ENCODE measurements at regions not wholly inside any gene's neighbourhood (a gene's known extent, or its start where the extent isn't known, plus 50 kb on each side); places are given as distances from the start of the nearest gene placed in this dataset.

DNA sequence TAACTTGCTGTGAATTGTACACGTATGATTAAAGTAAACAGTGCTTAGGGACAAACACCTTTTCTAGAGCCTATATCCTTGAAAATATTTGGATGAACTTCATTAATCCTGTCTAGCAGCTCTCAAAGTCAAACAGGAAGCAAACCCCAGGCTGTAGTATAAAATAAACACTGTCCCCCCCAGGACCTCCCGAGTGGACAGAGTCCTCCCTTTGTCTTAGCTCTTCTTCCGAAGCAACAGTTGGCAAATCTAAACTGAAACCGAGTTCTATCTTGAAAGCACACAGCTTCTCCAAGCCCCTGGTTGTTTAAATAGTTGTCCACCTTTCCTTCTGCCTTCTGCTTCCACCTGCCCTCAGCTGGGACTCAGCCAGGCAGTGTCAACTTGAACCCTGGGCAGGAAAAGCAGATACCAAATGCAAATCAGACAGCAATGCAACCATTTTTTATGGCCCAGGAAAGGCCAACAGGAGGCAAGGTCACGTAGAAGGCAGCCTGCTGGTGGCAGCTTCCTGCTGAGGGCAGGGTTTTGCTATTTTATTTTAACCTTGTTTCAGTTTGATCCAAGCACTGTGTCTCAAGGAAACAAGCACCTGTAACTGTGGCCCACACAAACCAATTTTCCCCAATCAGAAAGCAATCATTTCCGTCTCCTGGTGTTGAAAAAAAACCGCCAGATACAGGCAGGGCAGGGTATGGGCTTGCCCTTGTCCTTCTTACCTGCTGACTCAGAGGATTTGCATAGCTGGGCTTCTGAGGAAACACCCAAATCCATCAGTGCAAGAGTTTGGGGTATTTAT lies 110.3 kb upstream of the KIT start:
- DNase-seq = no peak

DNA sequence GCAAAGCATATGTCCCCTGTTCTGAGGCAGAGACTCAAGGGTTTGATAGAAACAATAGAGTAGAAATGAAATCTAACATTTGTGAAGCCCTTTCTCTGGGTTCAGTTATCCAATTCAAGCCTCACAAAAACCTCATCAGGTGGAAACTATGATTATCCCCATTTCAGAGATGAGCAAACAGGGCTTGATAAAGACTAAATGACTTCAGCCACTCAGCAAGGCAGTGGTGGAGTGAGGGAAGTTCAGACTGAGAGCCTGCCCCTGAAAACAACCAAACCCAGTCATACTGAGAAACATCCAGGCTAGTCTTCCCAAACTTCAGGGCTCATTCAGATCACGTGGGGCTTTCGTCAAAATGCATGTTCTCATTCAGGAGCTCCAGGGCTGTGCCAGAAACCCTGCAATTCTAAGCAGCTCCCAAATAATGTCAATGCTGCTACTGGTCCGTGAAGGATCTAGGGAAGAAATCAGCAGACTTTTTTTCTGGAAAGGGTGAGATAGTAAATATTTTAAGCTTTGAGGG lies 109.6 kb upstream of the KIT start:
- no peak for DNase-seq

DNA sequence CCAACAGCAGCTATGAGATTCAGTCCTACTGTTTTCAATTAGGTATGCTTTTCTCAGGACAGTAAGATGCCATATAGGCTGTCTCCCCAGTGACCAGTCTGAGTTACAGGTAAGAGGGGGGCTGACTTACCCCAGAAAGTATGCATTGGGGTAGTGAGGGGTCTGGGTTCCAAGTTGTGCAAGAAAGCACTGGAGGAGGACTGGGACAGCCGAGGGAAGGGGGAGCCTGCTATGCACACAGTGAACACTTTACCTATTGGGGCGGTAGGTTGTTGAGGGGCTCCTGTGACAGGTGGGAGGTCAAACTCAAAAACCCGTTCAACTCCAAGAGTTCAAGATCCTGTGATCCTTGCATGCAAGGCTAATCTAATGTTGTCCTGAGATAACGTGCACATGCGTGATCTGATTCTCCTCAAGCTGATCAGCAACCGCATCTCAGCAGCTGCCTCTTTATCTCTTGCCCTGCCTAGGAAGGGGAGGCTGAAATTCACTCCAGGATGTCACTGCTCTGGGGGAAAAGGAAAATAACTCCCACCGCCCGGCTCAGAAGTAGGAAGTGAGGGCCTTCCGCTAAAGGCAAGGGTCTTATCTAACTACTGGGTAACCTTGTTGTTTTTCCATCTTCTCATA lies 108.8 kb upstream of the KIT start:
- DNase-seq = no peak

DNA sequence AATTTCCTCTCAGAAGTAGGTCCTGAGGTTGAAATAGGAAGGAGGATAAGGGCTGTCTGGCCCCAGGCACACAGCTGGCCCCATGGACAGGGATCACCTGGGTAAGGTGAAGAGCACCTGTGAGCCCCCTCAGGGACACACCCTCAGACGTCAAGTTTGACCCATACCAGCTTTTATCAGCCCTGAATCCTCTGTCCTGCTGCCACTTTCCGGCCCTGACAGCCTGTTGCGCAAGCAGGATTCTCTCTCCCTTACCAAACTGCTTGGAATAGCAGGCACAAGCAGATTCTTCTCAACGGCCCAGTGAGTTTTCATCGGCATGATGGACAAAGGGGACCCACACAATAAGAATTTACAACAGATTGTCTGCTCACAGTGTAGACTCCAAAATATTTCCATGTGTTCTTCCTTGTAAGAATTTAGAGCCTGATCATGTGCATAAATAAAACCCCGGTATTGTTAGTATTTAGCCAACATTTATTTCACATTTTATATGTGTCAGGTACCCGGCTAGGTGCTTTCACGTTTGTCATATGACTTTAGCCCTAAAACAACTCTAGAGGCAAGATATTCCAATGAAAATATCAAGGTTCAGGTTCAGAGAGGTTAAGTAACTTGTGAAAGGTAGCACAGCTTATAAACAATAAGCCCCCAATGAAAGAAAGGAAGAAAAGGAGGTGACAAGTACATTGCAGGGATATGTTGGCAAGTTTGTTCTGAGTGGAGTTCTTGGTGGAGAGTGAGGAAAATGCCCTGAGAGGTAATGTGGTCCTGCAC lies 107.2 kb upstream of the KIT start:
- DNase-seq = no peak

DNA sequence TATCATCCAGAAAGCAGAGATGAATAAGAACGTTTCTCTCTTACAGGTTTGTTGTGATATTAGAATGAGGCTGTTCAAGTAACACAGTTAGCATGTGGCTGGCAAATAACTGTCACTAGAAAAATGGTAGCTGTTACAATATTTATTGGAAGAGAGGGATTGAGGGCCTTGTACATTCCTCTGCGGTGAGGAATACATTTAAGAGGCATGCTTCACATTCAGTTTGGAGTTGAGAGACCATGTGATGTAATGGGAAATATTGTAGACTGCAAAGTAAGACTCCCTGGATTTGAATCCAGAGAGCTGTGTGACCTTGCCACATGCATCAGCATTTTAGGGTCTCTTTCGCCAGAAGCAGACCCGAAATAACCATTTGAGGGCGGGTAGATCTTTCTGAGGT lies 104.8 kb upstream of the KIT start:
- no peak for DNase-seq

DNA sequence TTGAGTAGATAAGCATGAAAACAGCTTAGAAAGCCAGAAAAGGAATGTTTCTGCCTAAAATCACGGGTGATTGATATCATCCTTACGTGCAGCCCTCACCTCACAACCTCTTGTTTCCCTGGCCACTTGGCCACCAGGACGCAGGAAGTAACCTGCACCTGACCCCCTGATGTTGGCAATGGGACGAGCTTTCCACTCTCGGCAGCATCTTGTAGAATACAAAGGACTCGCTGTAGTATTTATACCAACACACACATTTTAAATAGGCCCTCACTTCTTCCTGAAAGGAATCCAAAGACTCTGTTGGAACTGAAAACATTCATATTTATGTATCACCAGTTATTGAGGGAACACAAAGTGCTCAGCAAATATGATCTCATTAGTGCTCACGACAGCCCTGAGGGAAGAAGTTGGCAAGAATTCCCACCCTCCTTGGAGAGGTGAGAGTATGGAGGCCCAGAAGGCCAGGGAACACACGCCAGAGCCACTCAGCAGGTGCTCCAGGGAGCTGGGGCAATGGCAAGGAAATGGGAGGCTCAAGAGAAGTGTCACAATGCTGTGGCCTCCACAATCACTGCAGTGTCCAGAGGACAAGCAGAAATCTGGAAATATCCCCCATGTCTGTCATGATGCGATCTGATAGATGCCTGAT lies 103.3 kb upstream of the KIT start:
- no peak for DNase-seq

DNA sequence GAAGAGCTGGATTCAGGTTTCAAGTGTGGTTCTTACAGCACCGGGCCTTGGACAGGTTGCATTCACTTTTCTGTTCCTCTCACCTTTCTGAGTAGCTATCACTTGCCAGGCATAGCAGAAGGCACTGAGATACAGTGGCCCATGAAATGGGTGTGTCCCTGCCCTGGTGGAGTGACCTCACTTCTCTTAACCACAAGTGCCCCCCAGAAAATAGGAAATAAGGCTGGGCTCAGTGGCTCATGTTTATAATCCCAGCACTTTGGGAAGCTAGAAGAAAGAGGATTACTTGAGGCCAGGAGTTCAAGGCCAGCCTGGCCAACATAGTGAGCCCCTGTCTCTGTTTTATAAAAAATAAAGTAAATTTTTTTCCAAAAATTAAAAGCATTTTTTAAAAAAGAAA lies 101.7 kb upstream of the KIT start:
- DNase-seq = no peak

DNA sequence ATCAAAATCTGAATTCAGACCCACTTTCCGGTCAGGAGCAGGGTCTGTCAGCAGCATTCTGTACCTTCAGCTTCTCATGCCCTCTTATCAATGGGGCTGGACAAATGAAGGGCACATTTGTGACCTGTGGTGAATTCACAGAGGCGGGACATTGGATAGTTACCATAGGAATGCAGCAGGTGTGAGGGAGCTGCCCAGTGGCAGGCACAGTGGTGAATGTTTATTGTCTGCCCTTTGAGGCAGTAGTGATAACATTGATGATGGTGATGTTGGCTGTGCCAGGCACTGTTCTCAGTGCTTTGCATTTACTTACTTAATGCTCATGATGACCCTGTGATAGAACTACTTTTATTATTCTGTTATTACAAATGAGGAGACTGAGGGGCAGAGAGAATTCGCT lies 101.2 kb upstream of the KIT start:
- no peak for DNase-seq

DNA sequence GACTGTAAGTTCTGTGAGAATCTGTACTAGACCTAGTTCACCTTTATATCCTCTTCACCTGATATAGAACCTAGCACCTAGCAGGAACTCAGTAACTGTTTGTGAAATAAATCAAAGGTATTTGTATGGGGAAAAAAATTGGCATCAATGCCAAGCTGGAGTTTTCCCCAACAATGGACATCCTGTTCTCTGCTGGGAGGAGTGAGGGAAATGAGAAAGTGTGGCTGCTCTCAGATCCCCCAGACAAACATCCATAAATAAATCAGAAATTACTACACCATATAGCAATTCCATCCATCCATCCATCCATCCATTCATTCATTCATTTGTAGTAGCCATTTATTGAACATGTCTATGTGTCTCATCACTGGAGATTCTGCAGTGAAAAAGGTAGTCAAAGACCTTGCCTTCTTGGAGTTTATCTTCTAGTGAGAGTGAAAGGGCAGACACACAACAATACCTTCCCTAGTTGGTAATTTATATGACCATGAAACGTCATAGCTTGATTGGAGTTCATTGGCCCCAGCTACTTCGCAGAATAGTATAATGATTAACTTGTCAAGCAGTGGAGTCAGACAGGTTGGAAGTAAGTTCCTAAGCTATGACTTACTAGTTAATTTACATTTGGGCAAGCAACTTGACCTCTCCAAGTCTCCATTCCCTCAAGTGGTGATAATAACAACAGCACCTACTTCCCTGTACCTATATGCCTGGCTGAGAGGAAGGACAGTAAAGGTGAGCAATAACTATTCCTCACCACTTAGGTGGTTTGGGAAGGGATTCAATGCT lies 98.7 kb upstream of the KIT start:
- no peak for DNase-seq

DNA sequence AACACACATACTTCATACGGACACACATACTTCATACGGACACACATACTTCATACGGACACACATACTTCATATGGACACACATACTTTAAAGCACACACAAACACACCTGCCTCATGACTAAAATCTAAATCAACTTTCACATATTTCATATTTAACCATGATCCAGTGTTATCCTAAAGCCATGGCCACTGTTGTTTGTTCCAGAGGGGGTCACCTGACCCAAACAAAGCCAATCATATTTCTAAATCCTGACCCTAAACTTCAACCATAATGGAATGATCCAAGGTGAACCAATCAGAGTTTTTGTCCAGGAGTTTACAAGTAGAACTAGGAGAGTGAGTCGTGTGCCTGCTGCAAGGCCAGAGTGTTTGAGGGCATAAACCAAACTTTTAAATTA lies 97.2 kb upstream of the KIT start:
- no peak for DNase-seq

DNA sequence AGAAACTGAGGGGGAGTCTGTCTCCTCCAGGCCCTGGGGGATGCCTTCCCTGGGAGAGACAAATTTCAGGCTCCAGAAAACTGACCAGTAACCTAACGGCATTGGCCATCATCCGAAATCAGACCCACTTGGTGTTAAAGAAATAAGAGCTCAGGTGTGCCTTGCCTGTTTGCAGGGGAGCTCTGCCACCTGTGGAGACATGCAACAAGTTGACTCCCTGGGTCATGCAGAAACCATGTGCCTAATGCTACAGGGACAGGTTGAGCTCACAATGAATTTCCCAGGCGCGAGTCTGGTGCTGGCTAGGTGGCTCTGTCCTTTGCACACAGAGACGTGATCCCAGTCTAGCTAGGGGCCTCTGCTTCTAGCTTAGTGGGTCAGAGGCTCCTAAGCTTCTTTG lies 95.8 kb upstream of the KIT start:
- no peak for DNase-seq

DNA sequence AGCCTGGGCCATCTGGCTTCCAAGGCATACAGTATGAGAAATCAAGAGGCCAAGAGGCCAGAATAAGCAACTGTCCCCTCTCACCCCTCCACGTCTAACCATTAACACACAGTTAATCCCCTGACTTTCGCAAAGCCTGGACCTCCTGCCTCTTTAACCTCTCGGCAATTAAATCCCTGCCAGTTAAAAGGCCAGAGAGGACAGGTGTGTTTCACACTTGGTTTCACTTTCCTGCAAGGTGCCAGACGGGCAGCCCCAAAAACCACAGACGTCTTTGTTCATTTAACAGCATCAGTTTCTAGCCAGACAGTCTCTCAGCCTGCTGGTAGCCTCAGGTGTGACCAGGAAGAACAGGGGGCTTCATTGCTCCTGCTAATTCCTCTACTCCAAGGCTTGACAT lies 91.1 kb upstream of the KIT start:
- DNase-seq = peak; percentile 60

DNA sequence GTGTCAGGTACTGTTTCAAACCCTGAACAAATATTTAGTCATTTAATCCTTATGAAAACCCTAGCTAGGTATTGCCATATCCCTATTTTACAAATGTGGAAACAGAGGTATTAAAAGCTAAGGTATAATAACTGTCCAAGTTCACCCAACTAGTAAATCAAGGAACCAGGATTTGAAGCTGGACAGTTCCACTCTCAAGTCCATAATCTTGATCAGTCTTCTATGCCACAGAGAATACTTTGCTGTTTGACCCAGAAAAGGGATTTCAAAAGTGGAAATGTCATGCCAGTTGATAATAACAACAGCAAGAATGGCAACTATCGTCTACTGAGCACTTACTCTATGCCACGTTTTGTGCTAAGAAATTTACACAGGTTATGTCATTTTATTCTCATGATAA lies 90.4 kb upstream of the KIT start:
- DNase-seq = no peak

DNA sequence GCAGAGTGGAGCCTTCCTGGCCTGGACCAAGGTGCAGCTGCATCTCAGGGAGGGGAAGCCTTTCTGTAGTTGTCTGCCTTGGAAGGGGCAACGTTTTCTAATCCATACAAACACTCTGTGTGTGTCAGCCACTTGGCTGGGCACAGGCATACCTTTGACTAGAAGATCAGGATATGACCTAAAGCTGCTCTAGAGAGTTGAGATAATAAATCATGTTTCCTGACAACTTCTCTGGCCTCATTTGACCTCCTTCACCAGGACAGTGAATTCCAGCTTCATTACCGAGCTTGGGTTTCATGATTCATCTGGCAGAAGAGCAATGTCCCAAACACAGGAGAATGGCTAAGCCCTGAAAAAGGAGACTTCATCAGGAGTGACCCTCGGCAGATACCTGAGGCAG lies 89.6 kb upstream of the KIT start:
- DNase-seq = no peak

DNA sequence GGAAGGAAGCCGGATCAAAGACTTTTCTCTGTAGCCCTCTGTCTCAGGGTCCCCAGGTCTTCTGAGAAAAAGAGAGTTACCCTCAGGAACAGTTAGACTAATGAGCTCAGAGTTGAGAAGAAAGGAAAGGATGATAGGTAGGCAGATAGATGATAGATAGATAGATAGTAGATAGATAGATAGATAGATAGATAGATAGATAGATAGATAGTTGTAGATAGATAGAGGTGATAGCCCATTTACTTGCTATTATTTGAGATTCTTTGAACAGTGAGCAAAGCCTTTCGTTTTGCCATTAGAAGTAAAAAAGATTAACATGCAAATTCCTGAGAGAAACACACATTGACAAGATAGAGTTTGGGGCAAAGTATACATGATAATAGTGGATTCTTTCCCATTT lies 86.9 kb upstream of the KIT start:
- DNase-seq = no peak

DNA sequence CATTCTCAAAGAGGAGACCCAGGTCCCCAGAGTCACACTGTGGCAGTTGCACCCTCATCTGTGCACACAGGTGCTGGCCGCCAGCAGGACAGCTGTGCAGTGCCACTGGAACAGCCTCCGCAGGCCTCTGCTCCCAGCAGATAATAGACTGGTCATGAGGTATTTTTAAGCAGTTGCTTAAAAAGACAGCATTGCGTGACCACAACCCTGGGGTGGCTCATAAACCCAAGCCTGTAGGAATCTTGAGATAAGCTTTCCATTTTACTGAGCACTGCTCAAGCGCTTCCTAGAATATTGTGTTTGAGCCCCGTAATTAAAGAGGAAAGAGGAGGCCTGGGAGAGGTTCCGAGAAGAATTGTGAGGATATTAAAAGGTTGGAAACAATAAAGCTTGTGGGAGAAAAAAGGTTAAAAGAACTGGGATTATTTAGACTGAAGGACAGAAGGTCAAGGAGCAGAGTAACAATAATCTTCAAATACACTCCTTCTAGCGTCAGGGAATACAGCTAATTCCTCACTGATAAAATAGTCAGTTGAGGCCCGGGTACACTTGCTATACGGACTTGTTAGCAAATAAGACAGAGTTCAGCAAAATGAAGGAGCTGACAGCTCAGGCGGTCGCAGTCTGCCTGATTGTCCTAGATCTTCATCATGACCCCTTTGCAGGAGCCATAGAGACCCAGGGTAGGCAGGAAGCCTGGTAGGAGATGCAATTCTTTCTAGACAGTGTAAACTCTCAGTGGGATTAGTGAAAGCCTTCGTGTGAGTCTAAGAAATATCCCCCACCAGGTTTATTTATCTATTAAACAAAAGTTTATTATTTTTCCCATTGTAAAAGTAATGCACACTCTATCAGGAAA lies 86.2 kb upstream of the KIT start:
- no peak for DNase-seq

DNA sequence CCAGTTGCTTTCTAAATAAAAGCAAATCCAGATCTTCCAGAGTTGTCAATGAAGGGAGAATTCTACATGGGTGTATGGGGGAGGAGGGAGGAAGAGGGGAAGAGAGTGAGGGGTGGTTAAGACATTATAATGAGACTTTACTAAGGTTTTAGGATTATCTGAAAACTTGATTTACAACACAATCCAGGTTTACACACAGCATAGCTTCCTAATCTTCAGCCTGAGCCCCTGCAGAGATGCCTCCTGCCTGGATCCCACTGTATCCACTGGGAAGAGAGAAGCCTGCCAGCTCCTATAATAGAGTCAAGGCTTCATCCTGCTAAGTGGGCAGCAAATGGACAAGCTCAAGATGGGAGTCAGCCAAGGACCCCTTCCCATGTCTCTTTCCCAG lies 85.6 kb upstream of the KIT start:
- DNase-seq = no peak

DNA sequence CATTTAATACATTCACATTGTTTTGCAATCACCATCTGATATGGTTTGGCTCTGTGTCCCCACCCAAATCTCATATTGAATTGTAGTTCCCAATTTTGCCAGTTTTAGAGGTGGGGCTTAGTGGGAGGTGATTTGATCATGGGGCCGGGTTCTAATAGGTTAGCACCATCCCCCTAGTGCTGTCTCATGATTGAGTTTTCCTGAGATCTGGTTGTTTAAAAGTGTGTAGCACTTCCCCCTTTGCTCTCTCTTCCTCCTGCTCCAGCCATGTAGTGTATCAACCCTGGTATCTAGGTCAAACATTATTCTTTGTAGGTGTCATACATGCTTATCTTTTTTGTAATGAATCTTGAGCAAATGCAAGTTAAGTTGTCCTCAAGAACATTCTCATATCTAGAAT lies 83.3 kb upstream of the KIT start:
- DNase-seq = no peak

DNA sequence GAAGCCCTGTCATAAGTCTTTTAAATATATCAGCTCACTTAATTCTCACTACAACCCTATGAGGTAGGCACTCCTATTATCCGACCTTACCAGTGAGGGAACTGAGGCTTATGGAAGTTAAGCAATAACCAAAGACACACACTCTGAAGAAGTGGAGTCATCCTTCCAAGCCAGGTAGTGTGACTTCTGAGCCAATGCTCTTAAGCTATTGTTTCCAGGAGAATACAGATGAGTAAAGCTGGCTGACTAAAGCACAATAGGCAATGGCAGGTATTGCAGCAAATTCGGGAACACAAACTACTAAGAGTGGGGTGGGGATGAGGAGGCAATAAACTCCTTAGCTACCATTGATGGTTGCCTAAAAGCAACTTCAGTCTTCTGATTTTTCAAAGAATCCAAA lies 81.8 kb upstream of the KIT start:
- DNase-seq = no peak

DNA sequence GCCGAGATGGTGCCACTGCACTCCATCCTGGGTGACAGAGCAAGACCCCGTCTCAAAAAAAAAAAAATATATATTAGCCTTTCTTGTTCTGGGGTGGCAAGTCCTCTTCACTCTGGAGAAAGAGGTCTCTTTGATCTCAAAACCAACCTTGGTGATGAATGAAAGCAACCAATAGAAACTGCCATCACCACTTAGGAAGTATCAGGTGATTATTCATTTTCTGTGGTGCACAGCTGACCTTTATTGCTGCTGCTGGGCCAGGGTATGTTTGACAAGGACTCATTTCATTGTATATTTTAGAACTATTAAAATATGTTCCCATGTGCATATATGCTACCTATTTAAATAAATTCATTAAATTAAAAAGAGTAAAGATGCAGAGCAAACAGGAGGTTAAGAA lies 76.0 kb upstream of the KIT start:
- no peak for DNase-seq

DNA sequence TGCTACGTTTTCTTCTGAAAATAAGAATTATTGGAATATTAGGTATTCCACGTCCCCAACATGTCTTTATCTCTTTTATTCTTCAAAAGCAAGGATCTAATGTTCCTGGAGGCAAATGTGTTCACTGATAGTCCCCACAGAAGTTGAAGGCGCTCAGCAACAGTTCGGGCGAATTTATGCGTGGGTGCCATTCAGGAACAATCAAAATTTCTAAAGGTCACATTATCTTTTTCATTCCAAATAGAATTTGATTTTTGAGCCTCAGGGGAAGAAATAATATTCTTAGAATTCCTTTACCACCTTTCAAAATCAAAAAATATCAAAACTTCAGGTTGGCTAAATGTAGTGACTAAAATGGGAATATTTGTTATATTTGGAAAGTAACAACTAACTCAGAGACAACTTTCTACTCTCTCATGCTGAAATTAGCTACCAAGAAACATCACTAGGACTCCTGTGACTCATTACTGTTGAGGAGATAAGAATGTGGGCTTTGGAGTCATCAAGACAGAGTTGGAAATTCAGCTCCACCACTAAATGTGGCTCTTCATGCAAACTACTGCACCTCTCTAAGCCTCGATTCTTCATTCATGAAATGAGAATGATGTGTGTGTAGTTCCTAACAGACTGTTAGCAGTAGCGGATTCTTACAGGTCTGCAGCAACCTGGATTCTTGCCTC lies 72.3 kb upstream of the KIT start:
- no peak for DNase-seq
